Panc1 (cell line): ENCODE measurements at regions not wholly inside any gene's neighbourhood (a gene's known extent, or its start where the extent isn't known, plus 50 kb on each side); places are given as distances from the start of the nearest gene placed in this dataset.
A peak's percentile ranks its signal among the peaks of the same experiment; 100 is the strongest.

Experiments
- ATAC-seq: fragments of 200-7000 bp; cut with Tn5 transposase; 2 replicates; pipeline ENCODE4 v1.9.1; 2020; ENCODE audit warnings: mild to moderate bottlenecking, moderate library complexity
- BruUV-seq: library from RNA; stranded (reverse); fragments of 400-500 nt; replicated peaks from 2 replicates; lab custom pipeline; 2021; lab: Mats Ljungman, UMichigan
- CTCF ChIA-PET: fragments of 300-600 bp; sonication (Branson Sonifier 250); formaldehyde crosslinking; loops from one replicate; lab custom pipeline; 2022; ENCODE audit warnings: antibody characterized with exemption; lab: Charles Lee
- POLR2A ChIA-PET: fragments of 300-600 bp; sonication (Branson Sonifier 250); formaldehyde crosslinking; loops from one replicate; lab custom pipeline; 2022; ENCODE audit warnings: antibody characterized with exemption; lab: Charles Lee
- DNase-seq: peaks from one replicate; pipeline ENCODE4 v3.0.0-alpha.2; 2010; ENCODE audit warnings: low read depth, low spot score
- H3K27ac ChIP-seq: 2 replicates; pipeline ENCODE4 v1.5.1; 2011; ENCODE audit warnings: mild to moderate bottlenecking, low read length, inconsistent platforms
- H3K27me3 ChIP-seq: fragments of 200-500 bp; sonication (Bioruptor generic); 2 replicates; pipeline ENCODE4 v1.6.0; 2014; ENCODE audit warnings: low read length, inconsistent platforms; ENCODE audit not compliant: control insufficient read depth, insufficient read depth
- H3K36me3 ChIP-seq: fragments of 200-500 bp; sonication (Bioruptor generic); 2 replicates; pipeline ENCODE4 v1.5.1; 2014; ENCODE audit warnings: inconsistent platforms, mild to moderate bottlenecking, low read length, moderate library complexity; ENCODE audit not compliant: control insufficient read depth, insufficient read depth
- H3K4me1 ChIP-seq: 2 replicates; pipeline ENCODE4 v1.5.1; 2011; ENCODE audit warnings: inconsistent platforms, mild to moderate bottlenecking, low read length, moderate library complexity; ENCODE audit not compliant: control insufficient read depth, insufficient read depth
- H3K4me3 ChIP-seq, 2 experiments: 2 replicates each; pipeline ENCODE4 v1.5.1; 2011 to 2012; ENCODE audit warnings: low read depth in 2 of 2, low read length in 2 of 2, mild to moderate bottlenecking in 2 of 2, inconsistent platforms in 1 of 2, moderate library complexity in 1 of 2
- H3K9me3 ChIP-seq: fragments of 200-500 bp; sonication (Bioruptor generic); 2 replicates; pipeline ENCODE4 v1.5.1; 2014; ENCODE audit warnings: low read depth, mild to moderate bottlenecking, inconsistent platforms, low read length, moderate library complexity; ENCODE audit not compliant: control insufficient read depth, insufficient read depth
- POLR2AphosphoS5 ChIP-seq: IDR thresholded peaks from 2 replicates; pipeline ENCODE4 v1.6.1; 2012; ENCODE audit warnings: mild to moderate bottlenecking, low read depth, low read length, moderate library complexity
- REST ChIP-seq, 2 experiments: IDR thresholded peaks; 2 replicates each; pipeline ENCODE4 v1.6.1; 2011 to 2012; ENCODE audit warnings: low read depth in 2 of 2, control low read depth in 1 of 2, low read length in 1 of 2, mild to moderate bottlenecking in 1 of 2, moderate library complexity in 1 of 2; ENCODE audit not compliant: insufficient read depth in 1 of 2
- SIN3A ChIP-seq: IDR thresholded peaks from 2 replicates; pipeline ENCODE4 v1.6.1; 2012; ENCODE audit warnings: low read depth, mild to moderate bottlenecking, low read length, moderate library complexity, borderline replicate concordance; ENCODE audit not compliant: insufficient read depth
- TCF7L2 ChIP-seq: IDR thresholded peaks from 2 replicates; pipeline ENCODE4 v1.6.1; 2011; ENCODE audit warnings: mild to moderate bottlenecking, low read depth, low read length, inconsistent platforms
- in situ Hi-C: cut with HindIII; loops from 2 replicates; pipeline ENCODE4 v1.10.0; 2016; ENCODE audit warnings: low sequenced_read_pairs, low pct_unique_long_range_greater_than_20kb
- intact Hi-C: fragments of 100-400 bp; cut with micrococcal nuclease; formaldehyde crosslinking; loops from one replicate; pipeline ENCODE4 v1.10.0; 2022; ENCODE audit not compliant: unreplicated experiment
- TF ChIP-seq, protein P1 (sequence below): fragments of 450-650 bp; IDR thresholded peaks from 2 replicates; pipeline ENCODE4 v1.5.1; 2017; ENCODE audit warnings: mild to moderate bottlenecking

DNA sequence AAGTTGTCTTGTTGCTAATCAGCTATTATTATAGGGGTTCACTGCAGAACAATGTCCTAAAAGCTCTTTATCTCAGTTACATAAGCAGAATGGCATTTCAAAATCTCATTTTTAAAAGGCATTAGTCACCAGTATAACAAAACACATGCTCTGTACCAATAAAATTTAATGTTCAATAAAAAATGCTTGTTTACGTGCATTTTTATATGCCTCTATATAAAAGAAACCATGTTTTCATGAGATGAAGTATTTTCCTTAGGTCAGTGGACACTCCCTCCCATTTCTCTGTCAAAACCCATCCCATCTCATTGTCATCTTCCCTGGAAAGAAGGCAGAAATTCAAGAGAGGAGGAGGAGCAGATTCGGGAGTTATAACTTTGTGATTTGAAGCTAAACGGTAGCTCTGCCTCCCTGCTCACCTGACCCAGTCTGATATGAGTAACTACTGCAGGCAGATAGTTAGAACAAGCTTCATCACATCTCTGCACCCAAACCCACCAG, 231.9 kb upstream of the SIX2 start:
- no TSS peak for BruUV-seq
- in situ Hi-C loops (no loop called here), intact Hi-C loops (no loop called here)
- no peaks in the 10 kb centered on the region for H3K9me3 ChIP-seq
- H3K36me3 ChIP-seq: no peaks in the 10 kb centered on the region
- TF ChIP-seq TCF7L2: peak; percentile 73; the same call in 1 of the 2 replicates
- TF ChIP-seq, protein P1, sequence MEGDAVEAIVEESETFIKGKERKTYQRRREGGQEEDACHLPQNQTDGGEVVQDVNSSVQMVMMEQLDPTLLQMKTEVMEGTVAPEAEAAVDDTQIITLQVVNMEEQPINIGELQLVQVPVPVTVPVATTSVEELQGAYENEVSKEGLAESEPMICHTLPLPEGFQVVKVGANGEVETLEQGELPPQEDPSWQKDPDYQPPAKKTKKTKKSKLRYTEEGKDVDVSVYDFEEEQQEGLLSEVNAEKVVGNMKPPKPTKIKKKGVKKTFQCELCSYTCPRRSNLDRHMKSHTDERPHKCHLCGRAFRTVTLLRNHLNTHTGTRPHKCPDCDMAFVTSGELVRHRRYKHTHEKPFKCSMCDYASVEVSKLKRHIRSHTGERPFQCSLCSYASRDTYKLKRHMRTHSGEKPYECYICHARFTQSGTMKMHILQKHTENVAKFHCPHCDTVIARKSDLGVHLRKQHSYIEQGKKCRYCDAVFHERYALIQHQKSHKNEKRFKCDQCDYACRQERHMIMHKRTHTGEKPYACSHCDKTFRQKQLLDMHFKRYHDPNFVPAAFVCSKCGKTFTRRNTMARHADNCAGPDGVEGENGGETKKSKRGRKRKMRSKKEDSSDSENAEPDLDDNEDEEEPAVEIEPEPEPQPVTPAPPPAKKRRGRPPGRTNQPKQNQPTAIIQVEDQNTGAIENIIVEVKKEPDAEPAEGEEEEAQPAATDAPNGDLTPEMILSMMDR: no peak
- no peak for TF ChIP-seq POLR2AphosphoS5
- no peak for TF ChIP-seq SIN3A
- peaks cover 31% of the 10 kb centered on the region for H3K4me1 ChIP-seq
- CTCF ChIA-PET: no interaction called here
- H3K27me3 ChIP-seq: no peaks in the 10 kb centered on the region
- H3K27ac ChIP-seq: no peak overlapping the region
- DNase-seq (no peak), ATAC-seq (peak; percentile 27; the same call in 1 of the 2 replicates)
- H3K4me3 ChIP-seq: no peak overlapping the region
- POLR2A ChIA-PET: no interaction called here

DNA sequence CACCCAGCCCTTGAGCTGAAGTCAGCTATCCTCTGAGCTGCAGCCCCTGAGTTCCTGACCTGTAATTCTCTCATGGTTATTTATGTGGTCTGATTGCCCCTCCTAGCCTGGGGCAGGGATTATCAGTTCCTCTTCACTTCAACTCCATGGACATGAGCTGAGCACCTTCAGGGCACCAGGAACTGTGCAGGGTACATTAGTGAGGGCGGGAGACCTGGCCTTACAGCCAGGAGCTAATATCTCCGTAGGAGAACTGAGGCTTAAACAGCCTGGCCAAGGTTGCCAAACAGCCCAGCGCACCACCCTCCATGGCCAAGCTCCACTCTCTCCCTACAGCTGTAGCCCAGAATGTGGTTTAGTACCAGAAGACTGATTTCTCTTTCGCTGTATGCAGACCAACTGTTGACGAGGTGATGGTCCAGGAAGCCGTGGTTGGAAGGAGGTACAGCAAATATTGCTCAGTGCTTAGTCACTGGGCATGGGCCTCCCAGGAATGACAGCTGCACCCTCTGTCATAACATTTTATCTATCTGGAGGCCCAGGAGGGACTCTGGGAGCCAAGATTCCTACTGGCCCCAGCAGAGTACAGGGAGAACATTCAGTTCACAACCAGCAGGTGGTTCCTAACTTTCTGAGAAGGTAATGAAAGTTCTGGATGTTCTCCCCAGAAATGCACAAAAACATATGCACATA, 228.7 kb upstream of the SIX2 start:
- ATAC-seq: peak; percentile 93
- in situ Hi-C loops: no loop called here
- no peaks in the 10 kb centered on the region for H3K27me3 ChIP-seq
- ChIA-PET POLR2A (no interaction called here), CTCF (interaction anchor here (0.7 to 1.1 kb wide), 2 partner anchors 20 to 541 kb away, joined by 3 to 6 read pairs; no protein-coding TSS in a partner anchor)
- TF ChIP-seq, protein P1: no peak; the same call in 1 of the 2 replicates
- TF ChIP-seq SIN3A: no peak
- TF ChIP-seq TCF7L2: no peak
- TF ChIP-seq POLR2AphosphoS5: no peak
- TF ChIP-seq REST (IDR thresholded peaks at IDR 0.05; ENCODE audit: insufficient read depth in 1 of 2, low read depth in 2 of 2, low read length in 1 of 2): no peak
- BruUV-seq: no TSS peak
- 0 out of 2 replicates have a peak overlapping the region, but pooled peaks have one; percentile 52 for H3K27ac ChIP-seq
- no peak overlapping the region for H3K4me3 ChIP-seq
- DNase-seq: peak; percentile 82
- H3K4me1 ChIP-seq: peaks cover 31% of the 10 kb centered on the region
- no peaks in the 10 kb centered on the region for H3K9me3 ChIP-seq
- intact Hi-C loops: no loop called here
- no peaks in the 10 kb centered on the region for H3K36me3 ChIP-seq
